HG03103 (cell line): ENCODE measurements at regions not wholly inside any gene's neighbourhood (a gene's known extent, or its start where the extent isn't known, plus 50 kb on each side); places are given as distances from the start of the nearest gene placed in this dataset.

Source experiments
- ATAC-seq: cut with Tn5 transposase; IDR thresholded peaks from one replicate; pipeline ENCODE4 v1.9.1; 2021; ENCODE audit warnings: low read depth; ENCODE audit not compliant: unreplicated experiment

- ATAC-seq: no peak
These were observed 292.0 kb downstream of the NFKBIZ start for GRCh38 chr3:102141096-102141927.

GRCh38 chr3:102141928-102142239, 292.6 kb downstream of the NFKBIZ start:
- ATAC-seq: no peak

GRCh38 chr3:102142379-102143060, 292.3 kb upstream of the ZPLD1 start:
- ATAC-seq: no peak

GRCh38 chr3:102143536-102143935, 291.3 kb upstream of the ZPLD1 start:
- no peak for ATAC-seq

GRCh38 chr3:102144063-102144462, 290.8 kb upstream of the ZPLD1 start:
- ATAC-seq: no peak

GRCh38 chr3:102148598-102149337, 286.0 kb upstream of the ZPLD1 start:
- no peak for ATAC-seq

- ATAC-seq: no peak
These were observed 282.9 kb upstream of the ZPLD1 start for GRCh38 chr3:102151935-102152334.

- ATAC-seq: no peak
These were observed 278.4 kb upstream of the ZPLD1 start for GRCh38 chr3:102156426-102156825.

- ATAC-seq: no peak
These were observed 276.6 kb upstream of the ZPLD1 start for GRCh38 chr3:102158080-102158740.

GRCh38 chr3:102159810-102160451, 274.9 kb upstream of the ZPLD1 start:
- peak; percentile 52 for ATAC-seq

GRCh38 chr3:102161384-102162006, 273.3 kb upstream of the ZPLD1 start:
- ATAC-seq: no peak

- no peak for ATAC-seq
These were observed 272.6 kb upstream of the ZPLD1 start for GRCh38 chr3:102162251-102162650.

GRCh38 chr3:102163039-102163817, 271.6 kb upstream of the ZPLD1 start:
- no peak for ATAC-seq

GRCh38 chr3:102163818-102164154, 271.0 kb upstream of the ZPLD1 start:
- ATAC-seq: no peak

- no peak for ATAC-seq
These were observed 269.4 kb upstream of the ZPLD1 start for GRCh38 chr3:102165367-102165766.

GRCh38 chr3:102169915-102170479, 264.8 kb upstream of the ZPLD1 start:
- no peak for ATAC-seq

- ATAC-seq: no peak
These were observed 264.3 kb upstream of the ZPLD1 start for GRCh38 chr3:102170545-102170944.

GRCh38 chr3:102174312-102174712, 260.5 kb upstream of the ZPLD1 start:
- ATAC-seq: no peak

- ATAC-seq: no peak
These were observed 259.9 kb upstream of the ZPLD1 start for GRCh38 chr3:102174832-102175374.
